ENCODE measurements at regions not wholly inside any gene's neighbourhood (a gene's known extent, or its start where the extent isn't known, plus 50 kb on each side); places are given as distances from the start of the nearest gene placed in this dataset.

DNA sequence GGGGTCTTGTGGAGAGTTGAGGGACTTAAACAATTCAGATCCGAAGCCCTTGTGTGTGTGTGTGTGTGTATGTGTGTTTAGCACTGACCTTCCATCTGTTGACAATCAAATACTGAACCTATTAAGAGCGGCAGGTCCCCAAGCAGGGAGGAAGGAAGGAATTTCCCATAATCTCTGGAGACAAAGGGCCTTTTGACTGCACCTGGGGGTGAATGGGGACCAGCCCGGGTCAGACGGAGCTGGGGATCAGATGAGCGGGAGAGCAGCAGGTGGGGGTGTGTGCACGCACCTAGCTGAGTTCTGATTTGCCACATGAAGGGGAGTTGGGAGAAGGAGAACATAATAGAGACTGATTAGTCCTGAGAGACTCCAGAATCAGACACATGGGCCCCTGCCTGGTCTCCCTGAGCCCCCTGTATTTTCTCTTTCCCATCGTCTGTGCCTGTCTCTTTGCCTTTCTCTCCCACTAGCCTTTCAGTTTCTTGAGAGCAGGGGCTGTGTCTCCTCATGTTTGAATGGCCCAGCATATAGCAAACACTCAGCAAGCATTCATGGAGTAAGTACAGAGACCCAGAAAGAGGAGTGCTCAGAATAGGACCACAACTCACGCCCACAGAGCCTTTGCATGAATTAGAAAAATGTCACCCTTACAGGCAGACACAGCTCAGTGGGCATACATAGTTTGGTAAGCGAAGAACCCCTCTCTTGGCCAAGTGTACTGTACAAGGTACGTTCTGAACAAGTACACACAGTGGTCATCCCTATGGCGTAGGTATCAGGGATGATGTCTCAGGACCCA lies 288.3 kb upstream of the HABP2 start:
- no peak for DNase-seq
- H3K36me3 ChIP-seq = no peaks in the 10 kb centered on the region
- intact Hi-C loops (cut with micrococcal nuclease) = no loop called here
- no peak overlapping the region for H3K27ac ChIP-seq (replicated peaks)
- no peaks in the 10 kb centered on the region for H3K4me1 ChIP-seq
- peaks cover 47% of the 10 kb centered on the region for H3K27me3 ChIP-seq (ENCODE audit: low read depth)
- TF ChIP-seq, protein P1, sequence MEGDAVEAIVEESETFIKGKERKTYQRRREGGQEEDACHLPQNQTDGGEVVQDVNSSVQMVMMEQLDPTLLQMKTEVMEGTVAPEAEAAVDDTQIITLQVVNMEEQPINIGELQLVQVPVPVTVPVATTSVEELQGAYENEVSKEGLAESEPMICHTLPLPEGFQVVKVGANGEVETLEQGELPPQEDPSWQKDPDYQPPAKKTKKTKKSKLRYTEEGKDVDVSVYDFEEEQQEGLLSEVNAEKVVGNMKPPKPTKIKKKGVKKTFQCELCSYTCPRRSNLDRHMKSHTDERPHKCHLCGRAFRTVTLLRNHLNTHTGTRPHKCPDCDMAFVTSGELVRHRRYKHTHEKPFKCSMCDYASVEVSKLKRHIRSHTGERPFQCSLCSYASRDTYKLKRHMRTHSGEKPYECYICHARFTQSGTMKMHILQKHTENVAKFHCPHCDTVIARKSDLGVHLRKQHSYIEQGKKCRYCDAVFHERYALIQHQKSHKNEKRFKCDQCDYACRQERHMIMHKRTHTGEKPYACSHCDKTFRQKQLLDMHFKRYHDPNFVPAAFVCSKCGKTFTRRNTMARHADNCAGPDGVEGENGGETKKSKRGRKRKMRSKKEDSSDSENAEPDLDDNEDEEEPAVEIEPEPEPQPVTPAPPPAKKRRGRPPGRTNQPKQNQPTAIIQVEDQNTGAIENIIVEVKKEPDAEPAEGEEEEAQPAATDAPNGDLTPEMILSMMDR (IDR thresholded peaks at IDR 0.05; ENCODE audit: borderline replicate concordance) = no peak
- H3K9me3 ChIP-seq (replicated peaks) = no peaks in the 10 kb centered on the region
- H3K4me3 ChIP-seq = no peak overlapping the region

DNA sequence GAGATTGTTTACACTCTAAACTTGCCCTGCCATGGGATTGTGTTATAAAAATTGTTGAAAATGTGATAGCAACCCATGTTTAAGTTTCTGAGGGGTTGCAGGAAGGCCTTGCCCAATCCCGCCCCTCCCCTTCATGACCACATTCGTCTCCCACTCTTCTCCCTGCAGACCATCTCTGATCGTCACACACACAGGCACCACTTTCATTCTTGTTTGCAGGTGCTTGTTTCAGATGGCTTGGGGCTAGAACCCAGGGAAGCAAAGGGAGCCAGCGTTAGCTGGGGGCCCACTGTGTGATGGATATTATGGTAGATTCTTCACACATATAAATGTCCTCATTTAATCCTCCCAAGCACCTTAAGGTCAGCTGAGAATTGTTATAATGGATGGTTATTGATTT lies 286.7 kb upstream of the HABP2 start:
- H3K4me1 ChIP-seq = no peaks in the 10 kb centered on the region
- no peaks in the 10 kb centered on the region for H3K9me3 ChIP-seq (replicated peaks)
- no peak overlapping the region for H3K27ac ChIP-seq (replicated peaks)
- DNase-seq = no peak
- intact Hi-C loops (cut with micrococcal nuclease) = no loop called here
- H3K36me3 ChIP-seq = no peaks in the 10 kb centered on the region
- peaks cover 31% of the 10 kb centered on the region for H3K27me3 ChIP-seq (ENCODE audit: low read depth)
- TF ChIP-seq, protein P1 (IDR thresholded peaks at IDR 0.05; ENCODE audit: borderline replicate concordance) = no peak
- no peak overlapping the region for H3K4me3 ChIP-seq

DNA sequence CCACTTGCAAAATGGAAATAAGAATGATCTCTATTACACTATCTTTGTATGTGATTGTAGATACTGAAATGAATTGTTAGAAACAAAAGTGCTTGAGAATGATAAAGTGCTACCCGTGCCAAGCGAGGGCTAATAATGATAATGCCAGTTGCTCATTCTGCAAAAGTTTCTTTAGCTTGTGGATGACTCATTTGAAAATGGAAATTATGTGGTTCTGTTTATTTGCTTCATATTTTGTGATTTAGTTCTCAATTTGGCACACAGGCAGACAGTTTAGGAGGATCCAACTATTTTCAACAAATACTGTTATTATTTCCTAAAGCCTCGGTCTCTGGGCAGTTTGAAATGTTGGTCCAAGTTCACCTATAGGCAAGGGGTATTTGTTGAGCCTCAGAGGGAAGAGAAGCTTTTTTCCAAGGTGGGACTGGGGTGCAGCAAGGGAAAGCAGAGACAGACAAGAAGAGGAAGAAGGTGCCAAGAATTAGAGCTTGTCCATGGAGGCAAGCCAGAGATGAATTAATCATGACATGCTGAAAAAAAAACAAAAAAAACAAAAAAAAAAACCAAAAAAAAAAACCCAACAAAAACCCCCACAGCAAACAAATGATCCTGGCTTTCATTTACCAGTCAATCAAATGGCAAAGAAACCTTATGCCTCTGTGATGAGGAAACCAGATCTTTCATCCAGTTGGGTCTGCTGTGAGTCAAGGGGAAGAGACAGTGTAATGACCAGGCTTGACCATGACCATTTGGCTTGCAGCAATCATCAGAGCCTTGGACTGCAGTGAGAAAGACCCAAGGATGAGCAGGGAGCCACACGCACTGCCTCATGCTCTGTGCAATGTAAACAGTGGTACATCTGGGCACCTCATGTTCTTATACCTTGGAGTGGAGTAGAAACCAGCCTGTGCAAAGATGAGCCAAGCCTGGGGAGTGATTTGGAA lies 285.0 kb upstream of the HABP2 start:
- intact Hi-C loops (cut with micrococcal nuclease) = no loop called here
- H3K4me3 ChIP-seq = no peak overlapping the region
- TF ChIP-seq, protein P1 (IDR thresholded peaks at IDR 0.05; ENCODE audit: borderline replicate concordance) = no peak
- no peaks in the 10 kb centered on the region for H3K9me3 ChIP-seq (replicated peaks)
- no peaks in the 10 kb centered on the region for H3K36me3 ChIP-seq
- DNase-seq = no peak
- peaks cover 6% of the 10 kb centered on the region for H3K4me1 ChIP-seq
- H3K27ac ChIP-seq (replicated peaks) = no peak overlapping the region
- peaks cover 23% of the 10 kb centered on the region for H3K27me3 ChIP-seq (ENCODE audit: low read depth)

DNA sequence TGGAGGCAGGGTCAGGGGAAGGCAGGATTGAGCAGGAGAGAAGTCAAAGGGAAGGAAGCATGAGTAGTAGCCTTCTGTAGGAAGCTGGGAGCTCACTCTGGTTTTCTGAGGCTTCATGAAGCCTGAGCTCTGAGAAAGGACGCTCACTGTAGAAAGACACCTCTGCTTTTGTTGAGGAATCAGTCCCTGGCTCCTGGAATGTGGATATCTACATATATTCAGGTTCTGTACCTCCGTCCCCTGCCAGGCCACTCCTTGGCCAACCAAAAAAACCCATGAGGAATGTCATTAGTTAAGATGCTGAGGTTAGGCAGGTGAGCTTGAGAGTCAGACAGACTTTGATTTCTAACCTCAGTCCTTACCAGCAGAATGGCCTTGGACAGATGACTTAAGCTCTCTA lies 283.5 kb upstream of the HABP2 start:
- Histone ChIP-seq H3K36me3 (no peaks in the 10 kb centered on the region), H3K27me3 (ENCODE audit: low read depth) (peaks cover 22% of the 10 kb centered on the region), H3K27ac (replicated peaks) (no peak overlapping the region), H3K4me1 (peaks cover 18% of the 10 kb centered on the region), H3K9me3 (replicated peaks) (peaks cover under 1% of the 10 kb centered on the region), H3K4me3 (no peak overlapping the region)
- no peak for DNase-seq
- TF ChIP-seq, protein P1 (IDR thresholded peaks at IDR 0.05; ENCODE audit: borderline replicate concordance) = no peak
- intact Hi-C loops (cut with micrococcal nuclease) = no loop called here

DNA sequence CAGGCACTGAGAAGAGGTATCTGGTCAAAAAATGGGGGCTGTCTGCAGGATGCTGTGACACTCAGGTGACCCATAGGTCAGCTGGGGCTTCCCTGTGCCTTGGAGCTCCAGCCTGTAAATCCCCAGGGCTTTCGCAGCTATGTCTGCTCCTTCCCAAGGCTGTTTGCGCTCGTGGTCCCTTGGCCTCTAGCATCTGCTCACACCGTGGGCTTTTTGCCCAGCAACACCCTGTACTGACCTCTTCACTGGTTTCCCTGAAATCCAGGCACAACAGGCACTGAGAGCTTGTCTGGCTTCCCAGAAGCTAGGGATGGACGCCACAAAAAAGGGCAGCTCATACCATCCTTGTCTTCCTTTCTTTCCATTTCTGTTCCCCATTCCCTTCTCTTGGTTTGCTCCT lies 280.3 kb upstream of the HABP2 start:
- TF ChIP-seq, protein P1 (IDR thresholded peaks at IDR 0.05; ENCODE audit: borderline replicate concordance) = no peak
- Histone ChIP-seq H3K36me3 (no peaks in the 10 kb centered on the region), H3K27ac (replicated peaks) (peak overlapping the region; percentile 81), H3K9me3 (replicated peaks) (peaks cover 28% of the 10 kb centered on the region), H3K4me1 (peaks cover 18% of the 10 kb centered on the region), H3K27me3 (ENCODE audit: low read depth) (peaks cover 6% of the 10 kb centered on the region), H3K4me3 (no peak overlapping the region)
- intact Hi-C loops (cut with micrococcal nuclease) = no loop called here
- no peak for DNase-seq

Measured in left ventricle myocardium inferior (tissue), 1 donor.